Panc1 (cell line): ENCODE measurements at regions not wholly inside any gene's neighbourhood (a gene's known extent, or its start where the extent isn't known, plus 50 kb on each side); places are given as distances from the start of the nearest gene placed in this dataset.

Experiments used
- ATAC-seq: fragments of 200-7000 bp; cut with Tn5 transposase; 2 replicates; pipeline ENCODE4 v1.9.1; 2020; ENCODE audit warnings: mild to moderate bottlenecking, moderate library complexity
- BruUV-seq: library from RNA; stranded (reverse); fragments of 400-500 nt; replicated peaks from 2 replicates; lab custom pipeline; 2021; lab: Mats Ljungman, UMichigan
- CTCF ChIA-PET: fragments of 300-600 bp; sonication (Branson Sonifier 250); formaldehyde crosslinking; loops from one replicate; lab custom pipeline; 2022; ENCODE audit warnings: antibody characterized with exemption; lab: Charles Lee
- POLR2A ChIA-PET: fragments of 300-600 bp; sonication (Branson Sonifier 250); formaldehyde crosslinking; loops from one replicate; lab custom pipeline; 2022; ENCODE audit warnings: antibody characterized with exemption; lab: Charles Lee
- DNase-seq: peaks from one replicate; pipeline ENCODE4 v3.0.0-alpha.2; 2010; ENCODE audit warnings: low read depth, low spot score
- H3K27ac ChIP-seq: 2 replicates; pipeline ENCODE4 v1.5.1; 2011; ENCODE audit warnings: mild to moderate bottlenecking, low read length, inconsistent platforms
- H3K27me3 ChIP-seq: fragments of 200-500 bp; sonication (Bioruptor generic); 2 replicates; pipeline ENCODE4 v1.6.0; 2014; ENCODE audit warnings: low read length, inconsistent platforms; ENCODE audit not compliant: control insufficient read depth, insufficient read depth
- H3K36me3 ChIP-seq: fragments of 200-500 bp; sonication (Bioruptor generic); 2 replicates; pipeline ENCODE4 v1.5.1; 2014; ENCODE audit warnings: inconsistent platforms, mild to moderate bottlenecking, low read length, moderate library complexity; ENCODE audit not compliant: control insufficient read depth, insufficient read depth
- H3K4me1 ChIP-seq: 2 replicates; pipeline ENCODE4 v1.5.1; 2011; ENCODE audit warnings: inconsistent platforms, mild to moderate bottlenecking, low read length, moderate library complexity; ENCODE audit not compliant: control insufficient read depth, insufficient read depth
- H3K4me3 ChIP-seq, 2 experiments: 2 replicates each; pipeline ENCODE4 v1.5.1; 2011 to 2012; ENCODE audit warnings: low read depth in 2 of 2, low read length in 2 of 2, mild to moderate bottlenecking in 2 of 2, inconsistent platforms in 1 of 2, moderate library complexity in 1 of 2
- H3K9me3 ChIP-seq: fragments of 200-500 bp; sonication (Bioruptor generic); 2 replicates; pipeline ENCODE4 v1.5.1; 2014; ENCODE audit warnings: low read depth, mild to moderate bottlenecking, inconsistent platforms, low read length, moderate library complexity; ENCODE audit not compliant: control insufficient read depth, insufficient read depth
- CTCF ChIP-seq: fragments of 450-650 bp; IDR thresholded peaks from 2 replicates; pipeline ENCODE4 v1.5.1; 2017; ENCODE audit warnings: mild to moderate bottlenecking
- POLR2AphosphoS5 ChIP-seq: IDR thresholded peaks from 2 replicates; pipeline ENCODE4 v1.6.1; 2012; ENCODE audit warnings: mild to moderate bottlenecking, low read depth, low read length, moderate library complexity
- REST ChIP-seq, 2 experiments: IDR thresholded peaks; 2 replicates each; pipeline ENCODE4 v1.6.1; 2011 to 2012; ENCODE audit warnings: low read depth in 2 of 2, control low read depth in 1 of 2, low read length in 1 of 2, mild to moderate bottlenecking in 1 of 2, moderate library complexity in 1 of 2; ENCODE audit not compliant: insufficient read depth in 1 of 2
- SIN3A ChIP-seq: IDR thresholded peaks from 2 replicates; pipeline ENCODE4 v1.6.1; 2012; ENCODE audit warnings: low read depth, mild to moderate bottlenecking, low read length, moderate library complexity, borderline replicate concordance; ENCODE audit not compliant: insufficient read depth
- TCF7L2 ChIP-seq: IDR thresholded peaks from 2 replicates; pipeline ENCODE4 v1.6.1; 2011; ENCODE audit warnings: mild to moderate bottlenecking, low read depth, low read length, inconsistent platforms
- in situ Hi-C: cut with HindIII; loops from 2 replicates; pipeline ENCODE4 v1.10.0; 2016; ENCODE audit warnings: low sequenced_read_pairs, low pct_unique_long_range_greater_than_20kb
- intact Hi-C: fragments of 100-400 bp; cut with micrococcal nuclease; formaldehyde crosslinking; loops from one replicate; pipeline ENCODE4 v1.10.0; 2022; ENCODE audit not compliant: unreplicated experiment

- H3K27me3 ChIP-seq = no peaks in the 10 kb centered on the region
- H3K27ac ChIP-seq = no peak overlapping the region
- H3K4me3 ChIP-seq = no peak overlapping the region
- CTCF ChIA-PET = no interaction called here
- ATAC-seq (no peak), DNase-seq (no peak)
- BruUV-seq = no TSS peak
- intact Hi-C loops (no loop called here), in situ Hi-C loops (no loop called here)
- no peak for TF ChIP-seq REST (IDR thresholded peaks at IDR 0.05; ENCODE audit: insufficient read depth in 1 of 2, low read depth in 2 of 2, low read length in 1 of 2)
- no peak for TF ChIP-seq SIN3A
- TF ChIP-seq POLR2AphosphoS5 = no peak
- no peak for TF ChIP-seq CTCF
- no peak for TF ChIP-seq TCF7L2
- no peaks in the 10 kb centered on the region for H3K4me1 ChIP-seq
- H3K36me3 ChIP-seq = no peaks in the 10 kb centered on the region
- H3K9me3 ChIP-seq = no peaks in the 10 kb centered on the region
- POLR2A ChIA-PET = no interaction called here
These were observed 321.3 kb upstream of the SPTLC3 start for GRCh38 chr20:12687476-12687875.

- no peaks in the 10 kb centered on the region for H3K27me3 ChIP-seq
- H3K4me3 ChIP-seq = no peak overlapping the region
- no peaks in the 10 kb centered on the region for H3K9me3 ChIP-seq
- intact Hi-C loops = no loop called here
- no peaks in the 10 kb centered on the region for H3K4me1 ChIP-seq
- ATAC-seq = no peak
- H3K27ac ChIP-seq = no peak overlapping the region
- TF ChIP-seq CTCF (no peak), REST (IDR thresholded peaks at IDR 0.05; ENCODE audit: insufficient read depth in 1 of 2, low read depth in 2 of 2, low read length in 1 of 2) (no peak), SIN3A (no peak), POLR2AphosphoS5 (no peak), TCF7L2 (no peak)
- no peaks in the 10 kb centered on the region for H3K36me3 ChIP-seq
- DNase-seq = no peak
- ChIA-PET POLR2A (no interaction called here), CTCF (no interaction called here)
- no TSS peak for BruUV-seq
- in situ Hi-C loops = no loop called here
These were observed 312.8 kb upstream of the SPTLC3 start for GRCh38 chr20:12695937-12696336.
